Transverse colon (tissue), 4 donors: ENCODE measurements at regions not wholly inside any gene's neighbourhood (a gene's known extent, or its start where the extent isn't known, plus 50 kb on each side); places are given as distances from the start of the nearest gene placed in this dataset.
"Not testable (repeated sequence)": the region's sequence is repeated elsewhere in the genome, so short reads cannot be mapped to it uniquely, and the experiment has no call there.

Experiments
- DNase-seq: peaks from one replicate; pipeline ENCODE4 v3.0.0-alpha.2; 2019
- H3K27ac ChIP-seq, 4 donors: fragments of 200-600 bp; sonication (generic); 2 replicates each; pipeline ENCODE4 v1.5.1; 2016 to 2018; ENCODE audit warnings: inconsistent platforms in 4 of 4
- H3K27me3 ChIP-seq: fragments of 200-600 bp; sonication (generic); 2 replicates; pipeline ENCODE4 v1.5.1; 2017; ENCODE audit warnings: inconsistent platforms
- H3K36me3 ChIP-seq, 4 donors: fragments of 200-600 bp; sonication (generic); 2 replicates each; pipeline ENCODE4 v1.5.1; 2017 to 2019; ENCODE audit warnings: inconsistent platforms in 4 of 4
- H3K4me1 ChIP-seq, 4 donors: fragments of 200-600 bp; sonication (generic); 2 replicates each; pipeline ENCODE4 v1.5.1; 2017 to 2020; ENCODE audit warnings: inconsistent platforms in 4 of 4
- H3K4me3 ChIP-seq, 4 donors: fragments of 200-600 bp; sonication (generic); 1 replicate in 1 of 4; 2 replicates in 3 of 4; pipeline versions ENCODE4 v1.5.1 to v1.6.1; 2017 to 2019; ENCODE audit warnings: inconsistent platforms in 4 of 4
- H3K9me3 ChIP-seq, 2 donors: fragments of 200-600 bp; sonication (generic); 2 replicates each; pipeline ENCODE4 v1.5.1; 2017 to 2019; ENCODE audit warnings: inconsistent platforms in 2 of 2
- EP300 ChIP-seq: sonication (generic); formaldehyde crosslinking; IDR thresholded peaks from one replicate; pipeline ENCODE4 v1.6.1; 2017; ENCODE audit warnings: antibody characterized with exemption, low read depth
- POLR2A ChIP-seq: fragments of 450-650 bp; IDR thresholded peaks from one replicate; pipeline ENCODE4 v1.6.1; 2016; ENCODE audit warnings: antibody characterized with exemption, mild to moderate bottlenecking, moderate library complexity
- POLR2AphosphoS5 ChIP-seq, 3 donors: sonication (generic); formaldehyde crosslinking; IDR thresholded peaks; one replicate each; pipeline ENCODE4 v1.6.1; 2016; ENCODE audit warnings: antibody characterized with exemption in 3 of 3
- WGBS, 2 donors: methylation state at CpG; one replicate each; pipeline ENCODE4 v1.1.5; 2018; ENCODE audit warnings: low coverage in 1 of 2; 5-methylcytosine and 5-hydroxymethylcytosine counted together
- in situ Hi-C, 4 donors: fragments of 200-750 bp; cut with MboI; loops; one replicate each; pipeline versions ENCODE4 v1.15.0 to v1.15.1; 2017; ENCODE audit warnings: low sequenced_read_pairs in 3 of 4, low pct_ligation_motif_present in 1 of 4, low pct_unique_long_range_greater_than_20kb in 1 of 4
- intact Hi-C: fragments of 100-400 bp; cut with DNase I; formaldehyde crosslinking; loops from one replicate; pipeline ENCODE4 v1.15.1; 2023; ENCODE audit warnings: low total_unique reads
- TF ChIP-seq, protein P1 (sequence below), 5 experiments: fragments of 200-600 bp in 3 of 5; fragments of 450-650 bp in 2 of 5; sonication (generic) in 3 of 5; IDR thresholded peaks; 1 replicate in 2 of 5; 2 replicates in 3 of 5; pipeline ENCODE4 v1.5.1; 2016 to 2017; ENCODE audit warnings: antibody characterized with exemption in 5 of 5, inconsistent platforms in 3 of 5, mild to moderate bottlenecking in 2 of 5, moderate library complexity in 1 of 5

DNA sequence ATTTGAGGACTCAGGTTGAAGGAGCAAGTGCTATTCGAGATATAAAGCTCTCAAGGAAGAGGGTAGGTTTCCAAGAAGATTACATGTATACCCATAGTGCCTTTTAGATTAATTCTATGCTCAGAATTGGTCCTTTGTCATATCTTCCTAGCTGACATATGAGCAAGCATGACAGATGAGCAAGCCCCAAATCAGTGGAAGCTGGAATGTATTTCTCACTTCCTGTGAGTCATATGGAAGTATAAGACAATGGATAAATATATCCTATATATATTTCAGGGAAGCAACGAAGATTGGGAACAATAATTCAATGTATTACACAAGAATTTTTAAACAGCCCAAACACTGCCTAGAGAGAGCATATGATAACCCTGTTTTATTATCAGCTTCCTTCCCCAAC, 674.1 kb upstream of the ATXN7L3B start:
- in situ Hi-C loops: no loop called here
- no peak for DNase-seq
- Histone ChIP-seq H3K36me3 (no peaks in the 10 kb centered on the region), H3K27ac (no peak overlapping the region), H3K4me1 (no peaks in the 10 kb centered on the region), H3K27me3 (no peaks in the 10 kb centered on the region), H3K9me3 (peaks cover 0 to under 1% of the 10 kb centered on the region in 2 donors), H3K4me3 (no peak overlapping the region)
- intact Hi-C loops: no loop called here
- TF ChIP-seq EP300 (no peak), POLR2AphosphoS5 (IDR thresholded peaks at IDR 0.05) (no peak)
- TF ChIP-seq, protein P1, sequence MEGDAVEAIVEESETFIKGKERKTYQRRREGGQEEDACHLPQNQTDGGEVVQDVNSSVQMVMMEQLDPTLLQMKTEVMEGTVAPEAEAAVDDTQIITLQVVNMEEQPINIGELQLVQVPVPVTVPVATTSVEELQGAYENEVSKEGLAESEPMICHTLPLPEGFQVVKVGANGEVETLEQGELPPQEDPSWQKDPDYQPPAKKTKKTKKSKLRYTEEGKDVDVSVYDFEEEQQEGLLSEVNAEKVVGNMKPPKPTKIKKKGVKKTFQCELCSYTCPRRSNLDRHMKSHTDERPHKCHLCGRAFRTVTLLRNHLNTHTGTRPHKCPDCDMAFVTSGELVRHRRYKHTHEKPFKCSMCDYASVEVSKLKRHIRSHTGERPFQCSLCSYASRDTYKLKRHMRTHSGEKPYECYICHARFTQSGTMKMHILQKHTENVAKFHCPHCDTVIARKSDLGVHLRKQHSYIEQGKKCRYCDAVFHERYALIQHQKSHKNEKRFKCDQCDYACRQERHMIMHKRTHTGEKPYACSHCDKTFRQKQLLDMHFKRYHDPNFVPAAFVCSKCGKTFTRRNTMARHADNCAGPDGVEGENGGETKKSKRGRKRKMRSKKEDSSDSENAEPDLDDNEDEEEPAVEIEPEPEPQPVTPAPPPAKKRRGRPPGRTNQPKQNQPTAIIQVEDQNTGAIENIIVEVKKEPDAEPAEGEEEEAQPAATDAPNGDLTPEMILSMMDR (IDR thresholded peaks at IDR 0.05): no peak
- 28 to 40% methylated on average over 1 to 2 of the region's 2 CpGs for WGBS, 2 donors

DNA sequence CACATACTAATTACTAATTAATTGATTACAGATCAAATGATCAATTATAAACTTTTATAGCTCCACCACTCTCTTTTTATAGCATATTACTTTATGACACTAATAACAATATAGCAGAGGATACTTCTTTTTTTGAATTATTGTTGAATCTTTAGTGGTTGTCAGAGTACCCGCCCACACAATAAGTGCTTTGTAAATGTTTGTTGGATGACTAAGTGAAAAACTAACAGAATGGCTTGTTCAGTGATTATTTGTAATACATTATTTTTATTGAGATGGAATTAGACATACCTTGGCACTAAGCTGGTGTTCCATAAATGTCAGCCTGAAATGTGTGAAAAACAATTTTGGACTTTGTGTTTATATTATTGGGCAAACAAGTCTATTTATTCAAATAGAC, 670.5 kb upstream of the ATXN7L3B start:
- Histone ChIP-seq H3K27ac (no peak overlapping the region), H3K27me3 (no peaks in the 10 kb centered on the region), H3K4me3 (no peak overlapping the region), H3K4me1 (no peaks in the 10 kb centered on the region), H3K36me3 (no peaks in the 10 kb centered on the region), H3K9me3 (no peaks in the 10 kb centered on the region)
- 67 to 83% methylated on average over 1 of the region's 1 CpG for WGBS, 2 donors
- TF ChIP-seq EP300: no peak
- TF ChIP-seq, protein P1 (IDR thresholded peaks at IDR 0.05): no peak
- TF ChIP-seq POLR2AphosphoS5 (IDR thresholded peaks at IDR 0.05): no peak
- no peak for TF ChIP-seq POLR2A
- no peak for DNase-seq
- intact Hi-C loops (no loop called here), in situ Hi-C loops (no loop called here)

DNA sequence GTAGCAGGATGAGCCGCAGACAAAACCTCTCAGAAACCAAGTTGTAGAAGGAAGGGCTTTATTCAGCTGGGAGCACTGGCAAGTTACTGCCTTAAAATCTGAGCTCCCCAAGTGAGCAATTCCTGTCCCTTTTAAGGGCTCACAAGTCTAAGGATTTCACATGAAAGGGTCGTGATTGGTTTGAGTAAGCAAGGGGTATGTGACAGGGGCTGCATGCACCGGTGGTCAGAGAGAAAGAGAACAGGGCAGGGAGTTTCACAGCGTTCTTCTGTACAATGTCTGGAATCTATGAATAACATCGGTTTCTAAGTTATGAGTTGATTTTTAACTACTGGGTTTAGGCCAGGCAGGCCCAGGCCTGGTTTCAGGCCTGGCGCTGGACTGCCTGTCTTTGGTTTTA, 660.3 kb upstream of the ATXN7L3B start:
- H3K4me3 ChIP-seq, H3K27me3 ChIP-seq, H3K27ac ChIP-seq, intact Hi-C loops, H3K9me3 ChIP-seq, H3K36me3 ChIP-seq, DNase-seq, H3K4me1 ChIP-seq: not testable (repeated sequence)
- 79 to 82% methylated on average over 4 to 6 of the region's 6 CpGs for WGBS, 2 donors
- in situ Hi-C loops: loop anchor here in 1 of 4 donors (25.0 kb wide), 1 partner anchor 90 kb away; no protein-coding TSS in a partner anchor

DNA sequence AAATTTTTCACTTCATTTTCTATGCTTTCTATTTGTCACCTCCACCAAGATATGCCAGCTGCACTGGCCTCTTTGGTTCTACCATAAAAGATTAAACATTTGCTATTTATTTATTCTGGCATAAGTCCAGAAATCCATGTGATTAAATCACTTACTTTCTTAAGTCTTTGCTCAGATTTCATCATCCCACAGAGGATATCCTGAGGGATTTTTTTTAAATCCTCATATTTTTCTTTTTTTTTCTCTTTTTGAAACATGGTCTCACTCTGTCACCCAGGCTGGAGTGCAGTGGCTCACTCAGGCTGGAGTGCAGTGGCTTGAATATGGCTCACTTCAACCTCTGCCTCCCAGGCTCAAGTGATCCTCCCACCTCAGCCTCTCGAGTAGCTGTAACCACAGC, 645.4 kb upstream of the ATXN7L3B start:
- H3K4me3 ChIP-seq: no peak overlapping the region
- in situ Hi-C loops (loop anchor here in 1 of 4 donors (25.0 kb wide), 1 partner anchor 105 kb away; no protein-coding TSS in a partner anchor), intact Hi-C loops (no loop called here)
- H3K27me3 ChIP-seq: no peaks in the 10 kb centered on the region
- WGBS, 2 donors: 42 to 60% methylated on average over 1 of the region's 1 CpG
- H3K4me1 ChIP-seq: no peaks in the 10 kb centered on the region
- H3K27ac ChIP-seq: no peak overlapping the region
- no peaks in the 10 kb centered on the region for H3K36me3 ChIP-seq
- TF ChIP-seq POLR2A (no peak), EP300 (no peak), POLR2AphosphoS5 (IDR thresholded peaks at IDR 0.05) (no peak)
- TF ChIP-seq, protein P1 (IDR thresholded peaks at IDR 0.05): no peak
- H3K9me3 ChIP-seq: no peaks in the 10 kb centered on the region
- no peak for DNase-seq

DNA sequence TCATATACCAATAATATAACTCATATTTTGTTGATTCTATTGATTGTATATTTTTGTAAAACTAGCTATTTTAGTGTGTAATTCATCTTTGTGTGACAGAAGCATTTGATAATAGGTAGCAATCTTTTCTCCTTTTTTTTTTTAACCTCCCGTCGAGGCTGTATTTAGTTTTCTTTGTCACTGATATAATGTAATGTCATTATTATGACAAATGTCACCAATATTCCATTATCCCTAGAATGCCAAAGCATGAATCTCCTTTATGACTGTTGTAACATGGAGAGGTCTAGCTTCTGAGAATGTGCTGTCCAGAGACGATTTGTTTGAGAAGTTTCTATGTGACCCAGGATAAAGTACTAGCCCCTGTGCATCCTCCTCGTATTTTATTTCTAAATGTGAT, 639.0 kb upstream of the ATXN7L3B start:
- intact Hi-C loops (no loop called here), in situ Hi-C loops (loop anchor here in 1 of 4 donors (25.0 kb wide), 1 partner anchor 111 kb away; no protein-coding TSS in a partner anchor)
- Histone ChIP-seq H3K4me3 (no peak overlapping the region), H3K36me3 (no peaks in the 10 kb centered on the region), H3K27me3 (no peaks in the 10 kb centered on the region), H3K9me3 (no peaks in the 10 kb centered on the region), H3K27ac (no peak overlapping the region), H3K4me1 (no peaks in the 10 kb centered on the region)
- DNase-seq: no peak
- no peak for TF ChIP-seq EP300
- WGBS, 2 donors: 57 to 63% methylated on average over 4 of the region's 4 CpGs
